ENCODE measurements at regions not wholly inside any gene's neighbourhood (a gene's known extent, or its start where the extent isn't known, plus 50 kb on each side); places are given as distances from the start of the nearest gene placed in this dataset.

GRCh38 chr11:116466191-116466590 is 306.6 kb downstream of the BUD13 start:
- no peak overlapping the region for H3K4me3 ChIP-seq (ENCODE audit: low read depth, low read length)

GRCh38 chr11:116465056-116465455 is 307.7 kb downstream of the BUD13 start:
- H3K4me3 ChIP-seq (ENCODE audit: low read depth, low read length) = no peak overlapping the region
- no peak for DNase-seq (ENCODE audit: low read depth)

More at GRCh38 chr11:116466191-116466590, 306.6 kb downstream of the BUD13 start:
- DNase-seq (ENCODE audit: low read depth) = no peak

GRCh38 chr11:116461789-116462188 is 311.0 kb downstream of the BUD13 start:
- DNase-seq (ENCODE audit: low read depth) = no peak
- H3K4me3 ChIP-seq (ENCODE audit: low read depth, low read length) = no peak overlapping the region

GRCh38 chr11:116460156-116460920 is 312.4 kb downstream of the BUD13 start:
- no peak overlapping the region for H3K4me3 ChIP-seq (ENCODE audit: low read depth, low read length)
- DNase-seq (ENCODE audit: low read depth) = no peak

- DNase-seq (ENCODE audit: low read depth) = no peak
- no peak overlapping the region for H3K4me3 ChIP-seq (ENCODE audit: low read depth, low read length)
Measured at GRCh38 chr11:116459185-116460045, 313.4 kb downstream of the BUD13 start.

- no peak overlapping the region for H3K4me3 ChIP-seq (ENCODE audit: low read depth, low read length)
- DNase-seq (ENCODE audit: low read depth) = no peak
Measured at GRCh38 chr11:116458546-116458945, 314.2 kb downstream of the BUD13 start.

GRCh38 chr11:116457336-116458007 is 315.3 kb downstream of the BUD13 start:
- no peak for DNase-seq (ENCODE audit: low read depth)
- H3K4me3 ChIP-seq (ENCODE audit: low read depth, low read length) = no peak overlapping the region

GRCh38 chr11:116454951-116455350 is 317.8 kb downstream of the BUD13 start:
- H3K4me3 ChIP-seq (ENCODE audit: low read depth, low read length) = no peak overlapping the region
- DNase-seq (ENCODE audit: low read depth) = no peak

GRCh38 chr11:116454020-116454645 is 318.7 kb downstream of the BUD13 start:
- DNase-seq (ENCODE audit: low read depth) = no peak
- no peak overlapping the region for H3K4me3 ChIP-seq (ENCODE audit: low read depth, low read length)

- DNase-seq (ENCODE audit: low read depth) = no peak
Measured at GRCh38 chr11:116452461-116452860, 320.3 kb downstream of the BUD13 start.

GRCh38 chr11:116449522-116449921 is 323.3 kb downstream of the BUD13 start:
- no peak for DNase-seq (ENCODE audit: low read depth)

More at GRCh38 chr11:116452461-116452860, 320.3 kb downstream of the BUD13 start:
- no peak overlapping the region for H3K4me3 ChIP-seq (ENCODE audit: low read depth, low read length)

GRCh38 chr11:116446048-116446941 is 326.5 kb downstream of the BUD13 start:
- DNase-seq (ENCODE audit: low read depth) = no peak
- H3K4me3 ChIP-seq (ENCODE audit: low read depth, low read length) = no peak overlapping the region

More at GRCh38 chr11:116449522-116449921, 323.3 kb downstream of the BUD13 start:
- H3K4me3 ChIP-seq (ENCODE audit: low read depth, low read length) = no peak overlapping the region

- H3K4me3 ChIP-seq (ENCODE audit: low read depth, low read length) = no peak overlapping the region
- no peak for DNase-seq (ENCODE audit: low read depth)
Measured at GRCh38 chr11:116445108-116446047, 327.4 kb downstream of the BUD13 start.

GRCh38 chr11:116442238-116442752 is 330.5 kb downstream of the BUD13 start:
- no peak overlapping the region for H3K4me3 ChIP-seq (ENCODE audit: low read depth, low read length)
- no peak for DNase-seq (ENCODE audit: low read depth)

- H3K4me3 ChIP-seq (ENCODE audit: low read depth, low read length) = no peak overlapping the region
- no peak for DNase-seq (ENCODE audit: low read depth)
Measured at GRCh38 chr11:116439361-116439677, 333.5 kb downstream of the BUD13 start.

- no peak overlapping the region for H3K4me3 ChIP-seq (ENCODE audit: low read depth, low read length)
- no peak for DNase-seq (ENCODE audit: low read depth)
Measured at GRCh38 chr11:116438651-116439360, 334.0 kb downstream of the BUD13 start.

GRCh38 chr11:116434986-116435385 is 337.8 kb downstream of the BUD13 start:
- H3K4me3 ChIP-seq (ENCODE audit: low read depth, low read length) = no peak overlapping the region
- no peak for DNase-seq (ENCODE audit: low read depth)
